K562 (cell line): ENCODE measurements at regions not wholly inside any gene's neighbourhood (a gene's known extent, or its start where the extent isn't known, plus 50 kb on each side); places are given as distances from the start of the nearest gene placed in this dataset.

Experiments used
- ATAC-seq: fragments of 200-7000 bp; cut with Tn5 transposase; 3 replicates; pipeline ENCODE4 v1.9.1; 2020; ENCODE audit warnings: moderate library complexity
- BruUV-seq: library from RNA; stranded (reverse); fragments of 400-500 nt; replicated peaks from 2 replicates; lab custom pipeline; 2021; lab: Mats Ljungman, UMichigan
- CTCF ChIA-PET: fragments of 300-600 bp; formaldehyde crosslinking; extraction: SDS; loops from one replicate; lab custom pipeline; 2021; ENCODE audit warnings: low intra/inter-chr PET ratio; lab: Yijun Ruan, JAX
- POLR2A ChIA-PET: fragments of 300-600, 350-650 bp; sonication (Branson Sonifier 250); formaldehyde crosslinking; extraction: SDS; loops from one replicate; lab custom pipeline; 2021; ENCODE audit warnings: antibody characterized with exemption, inconsistent platforms; lab: Yijun Ruan, JAX
- DNase-seq, 4 experiments: peaks; one replicate each; pipeline versions ENCODE4 v3.0.0 to v3.0.0-alpha.2; 2011 to 2018; ENCODE audit warnings: low spot score in 3 of 4, mixed read lengths in 3 of 4; ENCODE audit errors: extremely low read depth in 1 of 4
- FAIRE-seq: peaks from 2 replicates; lab custom pipeline; 2011; peaks lifted over from hg19 to GRCh38; lab: Jason Lieb, UNC
- H2AFZ ChIP-seq: 2 replicates; pipeline ENCODE4 v1.6.0; 2011; ENCODE audit warnings: low read depth, low read length, control low read depth, inconsistent platforms
- H3K27ac ChIP-seq: fragments of 200-600 bp; 3 replicates; pipeline ENCODE4 v1.8.0; 2011; ENCODE audit warnings: low read depth, mild to moderate bottlenecking, control low read depth, inconsistent platforms, low read length, moderate library complexity, mixed read lengths; ENCODE audit errors: extremely low read depth
- H3K27me3 ChIP-seq, 2 experiments: fragments of 300-600 bp in 1 of 2; 2 replicates in 1 of 2; 3 replicates in 1 of 2; pipeline versions ENCODE4 v1.6.0 to v1.8.0; 2011; ENCODE audit warnings: inconsistent platforms in 2 of 2, low read length in 2 of 2, mild to moderate bottlenecking in 1 of 2, mixed read lengths in 1 of 2, moderate library complexity in 1 of 2; ENCODE audit not compliant: control insufficient read depth in 2 of 2, insufficient read depth in 2 of 2
- H3K36me3 ChIP-seq: fragments of 300-600 bp; 3 replicates; pipeline ENCODE4 v1.8.0; 2011; ENCODE audit warnings: mild to moderate bottlenecking, low read length, inconsistent platforms; ENCODE audit not compliant: control insufficient read depth, insufficient read depth
- H3K4me1 ChIP-seq, 2 experiments: fragments of 200-600 bp in 1 of 2; replicated peaks in 1 of 2; 2 replicates in 1 of 2; 3 replicates in 1 of 2; pipeline versions ENCODE4 v1.5.1 to v1.8.0; 2011; ENCODE audit warnings: inconsistent platforms in 2 of 2, low read length in 2 of 2, mild to moderate bottlenecking in 1 of 2, mixed read lengths in 1 of 2, moderate library complexity in 1 of 2; ENCODE audit not compliant: control insufficient read depth in 2 of 2, insufficient read depth in 2 of 2
- H3K4me2 ChIP-seq: 2 replicates; pipeline ENCODE4 v1.6.1; 2011; ENCODE audit warnings: low read length, control low read depth, inconsistent platforms, mixed read lengths; ENCODE audit not compliant: insufficient read depth
- H3K4me3 ChIP-seq: fragments of 200-600 bp; sonication (generic), shearing (Covaris generic); 2 replicates; pipeline ENCODE4 v1.5.1; 2016; ENCODE audit warnings: control low read depth, inconsistent platforms
- H3K79me2 ChIP-seq: fragments of 200-600 bp; 3 replicates; pipeline ENCODE4 v1.8.0; 2011; ENCODE audit warnings: low read length, inconsistent platforms; ENCODE audit not compliant: control insufficient read depth, insufficient read depth
- H3K9ac ChIP-seq, 2 experiments: 2 replicates each; pipeline versions ENCODE4 v1.6.0 to v1.6.1; 2011; ENCODE audit warnings: low read depth in 2 of 2, low read length in 2 of 2, control low read depth in 1 of 2, inconsistent platforms in 1 of 2, mild to moderate bottlenecking in 1 of 2, mixed read lengths in 1 of 2; ENCODE audit not compliant: insufficient read depth in 1 of 2
- H3K9me1 ChIP-seq: one replicate; pipeline ENCODE4 v1.6.0; 2011; ENCODE audit warnings: inconsistent platforms, mild to moderate bottlenecking, low read length, moderate library complexity; ENCODE audit not compliant: control insufficient read depth, insufficient read depth
- H3K9me3 ChIP-seq: replicated peaks from 2 replicates; pipeline ENCODE4 v1.5.1; 2011; ENCODE audit warnings: low read depth, low read length, inconsistent platforms; ENCODE audit not compliant: control insufficient read depth, insufficient read depth
- H4K20me1 ChIP-seq: replicated peaks from 2 replicates; pipeline ENCODE4 v1.6.1; 2011; ENCODE audit warnings: low read length, inconsistent platforms, mixed read lengths; ENCODE audit not compliant: control insufficient read depth, insufficient read depth
- FOXA1 ChIP-seq: fragments of 450-650 bp; IDR thresholded peaks from 2 replicates; pipeline ENCODE4 v1.6.1; 2016; ENCODE audit warnings: mild to moderate bottlenecking, borderline replicate concordance
- GATA2 ChIP-seq: sonication (generic); formaldehyde crosslinking; IDR thresholded peaks from 2 replicates; pipeline ENCODE4 v1.4.0; 2020; ENCODE audit warnings: mild to moderate bottlenecking, missing genetic modification reagents
- HIVEP1 ChIP-seq: fragments of 250-450 bp; sonication (Bioruptor Pico); IDR thresholded peaks from 2 replicates; pipeline ENCODE4 v1.4.0; 2020; ENCODE audit warnings: mild to moderate bottlenecking
- MAFK ChIP-seq: IDR thresholded peaks from 2 replicates; pipeline ENCODE4 v1.6.1; 2011; ENCODE audit warnings: low read length, improper control_type of control experiment
- MCM2 ChIP-seq: fragments of 450-650 bp; IDR thresholded peaks from 2 replicates; pipeline ENCODE4 v1.6.1; 2017; ENCODE audit warnings: low read depth, mild to moderate bottlenecking
- RB1 ChIP-seq: fragments of 450-650 bp; IDR thresholded peaks from 2 replicates; pipeline ENCODE4 v1.6.1; 2017; ENCODE audit warnings: low read depth, mild to moderate bottlenecking
- SP1 ChIP-seq: sonication (generic); formaldehyde crosslinking; IDR thresholded peaks from 2 replicates; pipeline ENCODE4 v1.8.1; 2022; ENCODE audit warnings: mild to moderate bottlenecking, missing genetic modification reagents
- SREBF1 ChIP-seq: fragments of 150-350 bp; IDR thresholded peaks from 2 replicates; pipeline ENCODE4 v1.6.1; 2014; ENCODE audit warnings: antibody characterized with exemption, low read depth, low read length, borderline replicate concordance
- ZC3H11A ChIP-seq: IDR thresholded peaks from 2 replicates; pipeline ENCODE4 v1.6.1; 2012; ENCODE audit warnings: low read depth, low read length, improper control_type of control experiment
- ZNF785 ChIP-seq: fragments of 250-450 bp; sonication (Bioruptor Pico); IDR thresholded peaks from 2 replicates; pipeline ENCODE4 v1.4.0; 2020; ENCODE audit warnings: mild to moderate bottlenecking
- WGBS: fragments of 100-300 bp; shearing (Covaris generic); methylation state at CpG from one replicate; pipeline ENCODE4 v1.1.6; 2016; ENCODE audit warnings: low coverage, mixed read lengths; ENCODE audit not compliant: insufficient coverage; ENCODE audit errors: missing lambda C conversion rate; 5-methylcytosine and 5-hydroxymethylcytosine counted together
- in situ Hi-C: fragments of 300-500 bp; cut with MboI; formaldehyde crosslinking; loops from 4 replicates; pipeline ENCODE4 v1.15.0; 2018; ENCODE audit warnings: inconsistent platforms, mixed read lengths
- intact Hi-C: fragments of 100-400 bp; cut with micrococcal nuclease; formaldehyde crosslinking; loops from 2 replicates; pipeline ENCODE4 v1.14.2; 2022
- TF ChIP-seq, protein P1 (sequence below), 2 experiments: fragments of 450-650 bp; conservative IDR thresholded peaks; 2 replicates each; pipeline ENCODE4 v1.6.1; 2017; ENCODE audit warnings: mild to moderate bottlenecking in 2 of 2, moderate library complexity in 2 of 2
- TF ChIP-seq, protein P2 (sequence below), 2 experiments: fragments of 150-350 bp in 1 of 2; IDR thresholded peaks; 2 replicates each; pipeline ENCODE4 v1.6.1; 2012 to 2016; ENCODE audit warnings: low read depth in 2 of 2, low read length in 2 of 2, mild to moderate bottlenecking in 1 of 2, moderate library complexity in 1 of 2

GRCh38 chr2:240322231-240322955 is 113.1 kb upstream of the GPC1 start:
- ATAC-seq (no peak), FAIRE-seq (no peak), DNase-seq (no peak)
- no peak overlapping the region for H3K4me2 ChIP-seq
- H3K9ac ChIP-seq: no peak overlapping the region
- no peaks in the 10 kb centered on the region for H3K79me2 ChIP-seq
- no peaks in the 10 kb centered on the region for H3K36me3 ChIP-seq
- in situ Hi-C loops: no loop called here
- H3K4me1 ChIP-seq: no peaks in the 10 kb centered on the region; a peak in 2 of 5 replicates
- H2AFZ ChIP-seq: no peak overlapping the region
- H4K20me1 ChIP-seq: 0 out of 2 replicates have a peak, but pooled peaks cover 3% of the 10 kb centered on the region
- no peaks in the 10 kb centered on the region for H3K9me3 ChIP-seq
- no peak overlapping the region for H3K4me3 ChIP-seq
- no peaks in the 10 kb centered on the region for H3K9me1 ChIP-seq
- WGBS: 2% methylated on average over 25 of the region's 29 CpGs
- no peak overlapping the region for H3K27ac ChIP-seq
- POLR2A ChIA-PET: no interaction called here
- TF ChIP-seq FOXA1 (no peak), SP1 (CRISPR knock-in tag) (no peak), RB1 (no peak), MAFK (no peak), ZC3H11A (no peak), ZNF785 (CRISPR knock-in tag) (no peak), SREBF1 (no peak), GATA2 (CRISPR knock-in tag) (no peak), MCM2 (no peak), HIVEP1 (CRISPR knock-in tag) (no peak)
- TF ChIP-seq, protein P1, sequence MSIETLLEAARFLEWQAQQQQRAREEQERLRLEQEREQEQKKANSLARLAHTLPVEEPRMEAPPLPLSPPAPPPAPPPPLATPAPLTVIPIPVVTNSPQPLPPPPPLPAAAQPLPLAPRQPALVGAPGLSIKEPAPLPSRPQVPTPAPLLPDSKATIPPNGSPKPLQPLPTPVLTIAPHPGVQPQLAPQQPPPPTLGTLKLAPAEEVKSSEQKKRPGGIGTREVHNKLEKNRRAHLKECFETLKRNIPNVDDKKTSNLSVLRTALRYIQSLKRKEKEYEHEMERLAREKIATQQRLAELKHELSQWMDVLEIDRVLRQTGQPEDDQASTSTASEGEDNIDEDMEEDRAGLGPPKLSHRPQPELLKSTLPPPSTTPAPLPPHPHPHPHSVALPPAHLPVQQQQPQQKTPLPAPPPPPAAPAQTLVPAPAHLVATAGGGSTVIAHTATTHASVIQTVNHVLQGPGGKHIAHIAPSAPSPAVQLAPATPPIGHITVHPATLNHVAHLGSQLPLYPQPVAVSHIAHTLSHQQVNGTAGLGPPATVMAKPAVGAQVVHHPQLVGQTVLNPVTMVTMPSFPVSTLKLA (conservative IDR thresholded peaks at IDR 0.05): no peak
- TF ChIP-seq, protein P2, sequence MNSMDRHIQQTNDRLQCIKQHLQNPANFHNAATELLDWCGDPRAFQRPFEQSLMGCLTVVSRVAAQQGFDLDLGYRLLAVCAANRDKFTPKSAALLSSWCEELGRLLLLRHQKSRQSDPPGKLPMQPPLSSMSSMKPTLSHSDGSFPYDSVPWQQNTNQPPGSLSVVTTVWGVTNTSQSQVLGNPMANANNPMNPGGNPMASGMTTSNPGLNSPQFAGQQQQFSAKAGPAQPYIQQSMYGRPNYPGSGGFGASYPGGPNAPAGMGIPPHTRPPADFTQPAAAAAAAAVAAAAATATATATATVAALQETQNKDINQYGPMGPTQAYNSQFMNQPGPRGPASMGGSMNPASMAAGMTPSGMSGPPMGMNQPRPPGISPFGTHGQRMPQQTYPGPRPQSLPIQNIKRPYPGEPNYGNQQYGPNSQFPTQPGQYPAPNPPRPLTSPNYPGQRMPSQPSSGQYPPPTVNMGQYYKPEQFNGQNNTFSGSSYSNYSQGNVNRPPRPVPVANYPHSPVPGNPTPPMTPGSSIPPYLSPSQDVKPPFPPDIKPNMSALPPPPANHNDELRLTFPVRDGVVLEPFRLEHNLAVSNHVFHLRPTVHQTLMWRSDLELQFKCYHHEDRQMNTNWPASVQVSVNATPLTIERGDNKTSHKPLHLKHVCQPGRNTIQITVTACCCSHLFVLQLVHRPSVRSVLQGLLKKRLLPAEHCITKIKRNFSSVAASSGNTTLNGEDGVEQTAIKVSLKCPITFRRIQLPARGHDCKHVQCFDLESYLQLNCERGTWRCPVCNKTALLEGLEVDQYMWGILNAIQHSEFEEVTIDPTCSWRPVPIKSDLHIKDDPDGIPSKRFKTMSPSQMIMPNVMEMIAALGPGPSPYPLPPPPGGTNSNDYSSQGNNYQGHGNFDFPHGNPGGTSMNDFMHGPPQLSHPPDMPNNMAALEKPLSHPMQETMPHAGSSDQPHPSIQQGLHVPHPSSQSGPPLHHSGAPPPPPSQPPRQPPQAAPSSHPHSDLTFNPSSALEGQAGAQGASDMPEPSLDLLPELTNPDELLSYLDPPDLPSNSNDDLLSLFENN (IDR thresholded peaks at IDR 0.05; ENCODE audit: low read depth in 2 of 2, low read length in 2 of 2): no peak
- BruUV-seq: no TSS peak
- CTCF ChIA-PET: no interaction called here
- peaks cover 8 to 62% of the 10 kb centered on the region in 2 experiments; a peak in 4 of 5 replicates for H3K27me3 ChIP-seq
- intact Hi-C loops: no loop called here
